ENCODE measurements at regions not wholly inside any gene's neighbourhood (a gene's known extent, or its start where the extent isn't known, plus 50 kb on each side); places are given as distances from the start of the nearest gene placed in this dataset.

- TF ChIP-seq CTCF (IDR thresholded peaks at IDR 0.05; ENCODE audit: low read length): no peak
- TF ChIP-seq EZH2 (IDR thresholded peaks at IDR 0.05; ENCODE audit: borderline replicate concordance, low read length): no peak
These were observed 158.1 kb upstream of the RFLNA start for GRCh38 chr12:124136796-124137195.
